CD4-positive, alpha-beta T cell treated with Interleukin-21 for 1 hour (primary cell): ENCODE measurements at regions not wholly inside any gene's neighbourhood (a gene's known extent, or its start where the extent isn't known, plus 50 kb on each side); places are given as distances from the start of the nearest gene placed in this dataset.
"Not testable (repeated sequence)": the region's sequence is repeated elsewhere in the genome, so short reads cannot be mapped to it uniquely, and the experiment has no call there.

Source experiments
- DNase-seq: peaks from one replicate; pipeline ENCODE4 v3.0.0-alpha.2; 2020

GRCh38 chr3:163768048-163768447 lies 1310.2 kb downstream of the SI start:
- DNase-seq, result no peak

- DNase-seq, result no peak
Measured at GRCh38 chr3:163766112-163766511, 1312.2 kb downstream of the SI start.

GRCh38 chr3:163753033-163753432 lies 1325.3 kb downstream of the SI start:
- no peak for DNase-seq

- DNase-seq, result no peak
Measured at GRCh38 chr3:163745204-163745603, 1333.1 kb downstream of the SI start.

- DNase-seq, result no peak
Measured at GRCh38 chr3:163735394-163735793, 1342.9 kb downstream of the SI start.

GRCh38 chr3:163730684-163731083 lies 1347.6 kb downstream of the SI start:
- no peak for DNase-seq

- DNase-seq, result no peak
Measured at GRCh38 chr3:163726125-163726524, 1352.2 kb downstream of the SI start.

GRCh38 chr3:163722405-163722804 lies 1355.9 kb downstream of the SI start:
- no peak for DNase-seq

- DNase-seq, result no peak
Measured at GRCh38 chr3:163721596-163721995, 1356.7 kb downstream of the SI start.

- no peak for DNase-seq
Measured at GRCh38 chr3:163717377-163717776, 1360.9 kb downstream of the SI start.

GRCh38 chr3:163708428-163708827 lies 1369.9 kb downstream of the SI start:
- DNase-seq, result no peak

GRCh38 chr3:163707659-163708058 lies 1370.6 kb downstream of the SI start:
- no peak for DNase-seq

GRCh38 chr3:163698221-163698620 lies 1380.1 kb downstream of the SI start:
- not testable (repeated sequence) for DNase-seq

- DNase-seq, result no peak
Measured at GRCh38 chr3:163692494-163692893, 1385.8 kb downstream of the SI start.

- no peak for DNase-seq
Measured at GRCh38 chr3:163684651-163685050, 1393.6 kb downstream of the SI start.

- no peak for DNase-seq
Measured at GRCh38 chr3:163672954-163673353, 1405.3 kb downstream of the SI start.

- DNase-seq, result no peak
Measured at GRCh38 chr3:163671201-163671600, 1407.1 kb downstream of the SI start.

- no peak for DNase-seq
Measured at GRCh38 chr3:163664466-163664865, 1413.8 kb downstream of the SI start.

- DNase-seq, result no peak
Measured at GRCh38 chr3:163657088-163657487, 1421.2 kb downstream of the SI start.

- no peak for DNase-seq
Measured at GRCh38 chr3:163655021-163655420, 1423.3 kb downstream of the SI start.

- DNase-seq, result no peak
Measured at GRCh38 chr3:163644172-163644571, 1434.1 kb downstream of the SI start.

- no peak for DNase-seq
Measured at GRCh38 chr3:163632722-163633121, 1445.6 kb downstream of the SI start.

- no peak for DNase-seq
Measured at GRCh38 chr3:163626753-163627152, 1451.5 kb downstream of the SI start.

GRCh38 chr3:163622384-163622783 lies 1455.9 kb downstream of the SI start:
- no peak for DNase-seq

- DNase-seq, result no peak
Measured at GRCh38 chr3:163614886-163615285, 1463.4 kb downstream of the SI start.

- DNase-seq, result no peak
Measured at GRCh38 chr3:163605915-163606314, 1472.4 kb downstream of the SI start.
